Smooth muscle cell (in vitro differentiated cells): ENCODE measurements at regions not wholly inside any gene's neighbourhood (a gene's known extent, or its start where the extent isn't known, plus 50 kb on each side); places are given as distances from the start of the nearest gene placed in this dataset.
"Not testable (repeated sequence)": the region's sequence is repeated elsewhere in the genome, so short reads cannot be mapped to it uniquely, and the experiment has no call there.

ENCODE experiments used
- DNase-seq: peaks from one replicate; lab custom pipeline; 2025; ENCODE audit not compliant: unreplicated experiment; lab: John Stamatoyannopoulos, UW
- H2AFZ ChIP-seq: fragments of 200-600 bp; sonication (generic); 2 replicates; pipeline ENCODE4 v1.6.0; 2016; ENCODE audit warnings: antibody characterized with exemption, low read depth, mild to moderate bottlenecking
- H3F3A ChIP-seq: fragments of 200-600 bp; sonication (generic); 2 replicates; pipeline ENCODE4 v1.6.0; 2017; ENCODE audit warnings: antibody characterized with exemption, low read depth
- H3K27ac ChIP-seq: fragments of 200-600 bp; sonication (generic); 2 replicates; pipeline ENCODE4 v1.5.1; 2016; ENCODE audit warnings: low read depth, mild to moderate bottlenecking
- H3K27me3 ChIP-seq: fragments of 200-600 bp; sonication (generic); 2 replicates; pipeline ENCODE4 v1.6.1; 2016; ENCODE audit warnings: low read depth, mild to moderate bottlenecking
- H3K36me3 ChIP-seq: fragments of 200-600 bp; sonication (generic); 2 replicates; pipeline ENCODE4 v1.5.1; 2016; ENCODE audit warnings: low read depth
- H3K4me1 ChIP-seq: fragments of 200-600 bp; sonication (generic); 2 replicates; pipeline ENCODE4 v1.5.1; 2016; ENCODE audit warnings: low read depth
- H3K4me2 ChIP-seq: fragments of 200-600 bp; sonication (generic); 2 replicates; pipeline ENCODE4 v1.6.0; 2016; ENCODE audit warnings: mild to moderate bottlenecking
- H3K4me3 ChIP-seq: fragments of 200-600 bp; sonication (generic); 2 replicates; pipeline ENCODE4 v1.5.1; 2016; ENCODE audit warnings: mild to moderate bottlenecking
- H3K79me2 ChIP-seq: fragments of 200-600 bp; sonication (generic); 2 replicates; pipeline ENCODE4 v1.6.0; 2016; ENCODE audit warnings: low read depth, mild to moderate bottlenecking
- H3K9ac ChIP-seq: fragments of 200-600 bp; sonication (generic); 2 replicates; pipeline ENCODE4 v1.6.0; 2016; ENCODE audit warnings: low read depth
- H3K9me3 ChIP-seq: fragments of 200-600 bp; sonication (generic); replicated peaks from 2 replicates; pipeline ENCODE4 v1.5.1; 2016; ENCODE audit warnings: low read depth
- H4K20me1 ChIP-seq: fragments of 200-600 bp; sonication (generic); 2 replicates; pipeline ENCODE4 v1.6.0; 2016; ENCODE audit warnings: low read depth
- CTCF ChIP-seq: fragments of 200-600 bp; sonication (generic); IDR thresholded peaks from 2 replicates; pipeline ENCODE4 v1.5.1; 2017; ENCODE audit warnings: borderline replicate concordance, mild to moderate bottlenecking, antibody characterized with exemption; ENCODE audit not compliant: insufficient read depth, poor library complexity, severe bottlenecking
- WGBS: methylation state at CpG from one replicate; pipeline ENCODE4 v1.1.7; 2016; ENCODE audit warnings: low lambda C conversion rate; 5-methylcytosine and 5-hydroxymethylcytosine counted together

GRCh38 chr17:56723421-56723820 is 110.3 kb downstream of the C17orf67 start:
- H3K4me2 ChIP-seq, result no peak overlapping the region
- no peaks in the 10 kb centered on the region for H4K20me1 ChIP-seq
- H3K27ac ChIP-seq, result no peak overlapping the region
- H3K9me3 ChIP-seq, result no peaks in the 10 kb centered on the region
- no peak overlapping the region for H2AFZ ChIP-seq
- H3K27me3 ChIP-seq, result no peaks in the 10 kb centered on the region
- no peaks in the 10 kb centered on the region for H3K4me1 ChIP-seq
- H3K36me3 ChIP-seq, result no peaks in the 10 kb centered on the region
- no peak overlapping the region for H3K4me3 ChIP-seq
- TF ChIP-seq CTCF, result no peak
- no peaks in the 10 kb centered on the region for H3F3A ChIP-seq
- WGBS, result 83% methylated on average over 5 of the region's 5 CpGs
- no peaks in the 10 kb centered on the region for H3K79me2 ChIP-seq
- H3K9ac ChIP-seq, result no peak overlapping the region
- DNase-seq, result no peak

DNA sequence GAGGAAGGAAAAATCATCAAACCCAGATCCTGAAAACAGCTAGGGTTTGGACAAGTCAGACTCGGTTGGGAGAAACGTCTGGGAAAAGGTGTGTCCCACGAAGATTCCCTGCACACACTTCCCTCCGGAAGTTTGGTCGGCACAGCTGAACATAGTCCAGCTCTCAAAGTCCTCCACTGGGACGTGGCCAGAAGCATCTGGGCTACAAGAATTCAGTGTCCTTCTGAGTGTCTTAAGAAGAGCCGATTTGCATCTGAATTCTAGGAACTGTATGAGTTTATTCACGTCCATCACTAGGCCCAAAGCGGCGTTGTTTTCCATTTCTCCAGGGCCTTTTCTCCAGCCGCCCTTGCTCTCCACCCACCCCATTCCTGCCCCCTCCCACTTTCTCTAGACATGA is 109.1 kb downstream of the C17orf67 start:
- Histone ChIP-seq H3K9ac (no peak overlapping the region), H2AFZ (no peak overlapping the region), H3K4me3 (no peak overlapping the region), H3K27me3 (no peaks in the 10 kb centered on the region), H4K20me1 (no peaks in the 10 kb centered on the region), H3F3A (no peaks in the 10 kb centered on the region), H3K36me3 (no peaks in the 10 kb centered on the region), H3K27ac (no peak overlapping the region), H3K79me2 (no peaks in the 10 kb centered on the region), H3K9me3 (no peaks in the 10 kb centered on the region), H3K4me2 (no peak overlapping the region), H3K4me1 (no peaks in the 10 kb centered on the region)
- TF ChIP-seq CTCF, result no peak
- WGBS, result 93% methylated on average over 11 of the region's 11 CpGs
- no peak for DNase-seq

DNA sequence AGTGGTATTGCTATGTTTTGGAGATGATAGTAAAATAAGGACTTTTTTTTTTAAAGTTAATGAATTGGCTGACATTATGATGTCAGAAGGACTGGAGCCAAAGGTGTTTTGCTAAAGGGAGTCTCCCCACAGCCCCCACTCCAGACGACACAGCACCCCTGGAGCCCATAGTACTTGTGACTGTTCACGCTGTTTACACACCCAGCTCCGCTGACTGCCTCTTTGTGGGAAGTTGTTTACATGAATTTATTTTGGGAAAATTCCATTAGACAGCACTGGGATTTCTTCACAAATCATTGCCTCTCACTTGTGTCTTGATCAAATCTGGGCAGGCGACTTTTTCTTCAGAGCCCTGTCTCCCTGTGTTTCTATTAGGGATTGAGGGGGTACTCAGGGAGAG is 108.6 kb downstream of the C17orf67 start:
- Histone ChIP-seq H3F3A (no peaks in the 10 kb centered on the region), H3K27ac (no peak overlapping the region), H3K79me2 (no peaks in the 10 kb centered on the region), H3K9me3 (no peaks in the 10 kb centered on the region), H3K9ac (no peak overlapping the region), H3K27me3 (no peaks in the 10 kb centered on the region), H3K4me1 (no peaks in the 10 kb centered on the region), H3K4me3 (no peak overlapping the region), H2AFZ (no peak overlapping the region), H3K36me3 (no peaks in the 10 kb centered on the region), H3K4me2 (no peak overlapping the region), H4K20me1 (no peaks in the 10 kb centered on the region)
- DNase-seq, result no peak
- WGBS, result 50% methylated on average over 4 of the region's 4 CpGs
- no peak for TF ChIP-seq CTCF

DNA sequence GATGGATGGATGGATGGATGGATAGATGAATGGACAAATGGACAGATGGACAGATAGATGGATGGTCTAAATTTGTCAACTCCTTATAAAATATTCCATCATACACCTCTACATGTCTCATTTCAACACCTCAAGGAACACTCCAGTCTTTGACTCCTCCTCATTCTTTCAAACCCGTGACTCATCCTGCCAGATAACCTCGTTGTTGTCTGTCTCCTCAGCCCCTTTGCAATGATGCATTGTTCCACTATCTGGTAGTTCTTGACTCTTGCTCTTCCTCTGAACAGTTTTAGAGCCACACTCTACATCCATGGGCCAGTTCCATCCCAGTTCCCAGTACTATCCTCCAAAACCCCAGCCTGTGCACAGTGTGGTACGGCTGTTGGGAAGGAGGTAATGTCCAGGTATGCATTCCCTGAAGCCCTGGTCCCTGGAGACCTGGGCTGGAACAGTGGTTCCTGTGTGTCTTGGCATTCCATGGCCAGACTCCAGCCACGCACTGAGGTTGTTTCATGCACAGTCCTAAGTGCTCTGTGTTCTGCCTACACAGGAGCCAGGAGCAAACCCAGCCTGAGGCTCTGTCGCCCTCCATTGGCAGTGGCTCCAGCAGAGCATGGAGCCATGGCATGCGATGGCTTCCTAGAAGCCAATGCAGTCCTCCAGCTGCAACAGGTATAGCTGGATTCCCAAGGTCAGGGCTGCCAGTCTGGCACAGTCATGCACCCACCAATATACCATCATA is 105.7 kb downstream of the C17orf67 start:
- WGBS, result 77% methylated on average over 6 of the region's 6 CpGs
- no peak for DNase-seq
- H3K9me3 ChIP-seq, result no peaks in the 10 kb centered on the region

DNA sequence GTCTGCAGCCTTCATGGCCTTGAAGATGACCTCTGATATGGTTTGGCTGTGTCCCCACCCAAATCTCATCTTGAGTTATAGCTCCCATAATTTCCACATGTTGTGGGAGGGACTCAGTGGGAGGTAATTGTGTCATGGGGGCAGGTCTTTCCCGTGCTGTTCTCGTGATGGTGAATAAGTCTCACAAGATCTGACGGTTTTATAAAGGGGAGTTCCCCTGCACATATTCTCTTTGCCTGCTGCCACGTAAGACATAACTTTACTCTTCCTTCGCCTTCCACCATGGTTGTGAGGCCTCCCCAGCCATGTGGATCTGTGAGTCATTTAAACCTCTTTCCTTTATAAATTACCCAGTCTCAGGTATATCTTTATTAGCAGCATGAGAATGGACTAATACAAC is 102.6 kb downstream of the C17orf67 start:
- not testable (repeated sequence) for H3F3A ChIP-seq, DNase-seq, H3K4me2 ChIP-seq, H3K9ac ChIP-seq, H3K79me2 ChIP-seq, H3K27ac ChIP-seq, H3K27me3 ChIP-seq, H3K4me1 ChIP-seq, H4K20me1 ChIP-seq, H3K9me3 ChIP-seq, H3K36me3 ChIP-seq, H2AFZ ChIP-seq, H3K4me3 ChIP-seq
- WGBS, result 96% methylated on average over 5 of the region's 5 CpGs

More for the DNA sequence above, 105.7 kb downstream of the C17orf67 start:
- TF ChIP-seq CTCF, result no peak
- Histone ChIP-seq H3K79me2 (no peaks in the 10 kb centered on the region), H3F3A (no peaks in the 10 kb centered on the region), H3K4me3 (no peak overlapping the region), H3K27me3 (no peaks in the 10 kb centered on the region), H3K27ac (no peak overlapping the region), H2AFZ (no peak overlapping the region), H3K9ac (no peak overlapping the region), H3K4me2 (no peak overlapping the region), H4K20me1 (no peaks in the 10 kb centered on the region), H3K4me1 (no peaks in the 10 kb centered on the region), H3K36me3 (no peaks in the 10 kb centered on the region)
